Large intestine (tissue), 3 donors: ENCODE measurements at regions not wholly inside any gene's neighbourhood (a gene's known extent, or its start where the extent isn't known, plus 50 kb on each side); places are given as distances from the start of the nearest gene placed in this dataset.

Experiments used
- DNase-seq, 2 donors: peaks; one replicate each; pipeline versions ENCODE4 v3.0.0 to v3.0.0-alpha.2; 2013
- H3K27ac ChIP-seq: one replicate; pipeline ENCODE4 v1.5.1; 2013; ENCODE audit warnings: low read length
- H3K27me3 ChIP-seq: 2 replicates; pipeline ENCODE4 v1.6.1; 2013; ENCODE audit warnings: low read length; ENCODE audit not compliant: control insufficient read depth, insufficient read depth
- H3K36me3 ChIP-seq: 2 replicates; pipeline ENCODE4 v1.6.1; 2013; ENCODE audit warnings: low read length; ENCODE audit not compliant: control insufficient read depth, insufficient read depth
- H3K4me1 ChIP-seq: one replicate; pipeline ENCODE4 v1.6.1; 2013; ENCODE audit warnings: low read length; ENCODE audit not compliant: control insufficient read depth, insufficient read depth
- H3K4me3 ChIP-seq: one replicate; pipeline ENCODE4 v1.5.1; 2013; ENCODE audit warnings: low read length
- H3K9me3 ChIP-seq: one replicate; pipeline ENCODE4 v1.6.1; 2013; ENCODE audit warnings: mild to moderate bottlenecking, low read depth, low read length, moderate library complexity; ENCODE audit not compliant: control insufficient read depth
- WGBS: methylation state at CpG from one replicate; pipeline ENCODE4 v1.1.5; 2013; ENCODE audit warnings: low lambda C conversion rate; ENCODE audit not compliant: insufficient coverage; 5-methylcytosine and 5-hydroxymethylcytosine counted together

GRCh38 chr7:130897515-130898419 is 163.8 kb upstream of the KLF14 start:
- H3K9me3 ChIP-seq, result no peaks in the 10 kb centered on the region
- no peaks in the 10 kb centered on the region for H3K36me3 ChIP-seq
- WGBS, result no CpG with 5 or more reads among the region's 24 CpGs
- H3K27ac ChIP-seq, result peak overlapping the region; percentile 71
- no peak for DNase-seq
- no peaks in the 10 kb centered on the region for H3K27me3 ChIP-seq
- H3K4me3 ChIP-seq, result no peak overlapping the region
- H3K4me1 ChIP-seq, result peaks cover 52% of the 10 kb centered on the region

GRCh38 chr7:130899071-130899560 is 165.1 kb upstream of the KLF14 start:
- H3K27me3 ChIP-seq, result no peaks in the 10 kb centered on the region
- H3K27ac ChIP-seq, result peak overlapping the region; percentile 71
- no peak overlapping the region for H3K4me3 ChIP-seq
- peaks cover 56% of the 10 kb centered on the region for H3K4me1 ChIP-seq
- H3K9me3 ChIP-seq, result no peaks in the 10 kb centered on the region
- H3K36me3 ChIP-seq, result no peaks in the 10 kb centered on the region
- 18% methylated on average over 3 of the region's 11 CpGs for WGBS
- no peak for DNase-seq

GRCh38 chr7:130899638-130900401 is 165.8 kb upstream of the KLF14 start:
- Histone ChIP-seq H3K4me1 (peaks cover 55% of the 10 kb centered on the region), H3K4me3 (no peak overlapping the region), H3K36me3 (no peaks in the 10 kb centered on the region), H3K9me3 (no peaks in the 10 kb centered on the region), H3K27me3 (no peaks in the 10 kb centered on the region), H3K27ac (peak overlapping the region; percentile 71)
- 83% methylated on average over 1 of the region's 15 CpGs for WGBS
- peak; percentile 94 to 98 for DNase-seq

- peak overlapping the region; percentile 68 for H3K27ac ChIP-seq
- H3K36me3 ChIP-seq, result no peaks in the 10 kb centered on the region
- H3K27me3 ChIP-seq, result no peaks in the 10 kb centered on the region
- H3K4me3 ChIP-seq, result no peak overlapping the region
- 80% methylated on average over 1 of the region's 5 CpGs for WGBS
- H3K4me1 ChIP-seq, result peaks cover 55% of the 10 kb centered on the region
- DNase-seq, result no peak
- H3K9me3 ChIP-seq, result no peaks in the 10 kb centered on the region
Measured at GRCh38 chr7:130900471-130901076, 166.6 kb upstream of the KLF14 start.

- Histone ChIP-seq H3K27me3 (no peaks in the 10 kb centered on the region), H3K27ac (peak overlapping the region; percentile 68), H3K4me1 (peaks cover 55% of the 10 kb centered on the region), H3K9me3 (no peaks in the 10 kb centered on the region), H3K36me3 (no peaks in the 10 kb centered on the region), H3K4me3 (no peak overlapping the region)
- WGBS, result 100% methylated on average over 2 of the region's 17 CpGs
- DNase-seq, result peak in 1 of 2 donors; percentile 60
Measured at GRCh38 chr7:130901209-130901783, 167.3 kb upstream of the KLF14 start.

- no peaks in the 10 kb centered on the region for H3K27me3 ChIP-seq
- no peak for DNase-seq
- no peaks in the 10 kb centered on the region for H3K36me3 ChIP-seq
- peaks cover 44% of the 10 kb centered on the region for H3K4me1 ChIP-seq
- peak overlapping the region; percentile 26 for H3K27ac ChIP-seq
- WGBS, result no CpG with 5 or more reads among the region's 3 CpGs
- no peak overlapping the region for H3K4me3 ChIP-seq
- no peaks in the 10 kb centered on the region for H3K9me3 ChIP-seq
Measured at GRCh38 chr7:130902755-130903357, 168.8 kb upstream of the KLF14 start.

- H3K4me1 ChIP-seq, result peaks cover 38% of the 10 kb centered on the region
Measured at GRCh38 chr7:130903358-130903974, 169.5 kb upstream of the KLF14 start.

GRCh38 chr7:130904031-130904757 is 170.2 kb upstream of the KLF14 start:
- WGBS, result no CpG with 5 or more reads among the region's 9 CpGs

More at GRCh38 chr7:130903358-130903974, 169.5 kb upstream of the KLF14 start:
- Histone ChIP-seq H3K9me3 (no peaks in the 10 kb centered on the region), H3K27me3 (no peaks in the 10 kb centered on the region), H3K36me3 (no peaks in the 10 kb centered on the region), H3K4me3 (no peak overlapping the region), H3K27ac (peak overlapping the region; percentile 26)
- peak; percentile 62 to 83 for DNase-seq
- 54% methylated on average over 2 of the region's 8 CpGs for whole genome bisulfite sequencing

GRCh38 chr7:130904792-130905191 is 170.8 kb upstream of the KLF14 start:
- DNase-seq, result no peak
- Histone ChIP-seq H3K27me3 (no peaks in the 10 kb centered on the region), H3K9me3 (no peaks in the 10 kb centered on the region), H3K4me3 (no peak overlapping the region), H3K36me3 (no peaks in the 10 kb centered on the region), H3K4me1 (peaks cover 32% of the 10 kb centered on the region), H3K27ac (peak overlapping the region; percentile 26)
- no CpG with 5 or more reads among the region's 5 CpGs for WGBS

More at GRCh38 chr7:130904031-130904757, 170.2 kb upstream of the KLF14 start:
- peak; percentile 48 to 80 for DNase-seq
- H3K4me3 ChIP-seq, result no peak overlapping the region
- H3K36me3 ChIP-seq, result no peaks in the 10 kb centered on the region
- no peaks in the 10 kb centered on the region for H3K27me3 ChIP-seq
- peaks cover 32% of the 10 kb centered on the region for H3K4me1 ChIP-seq
- H3K27ac ChIP-seq, result peak overlapping the region; percentile 26
- no peaks in the 10 kb centered on the region for H3K9me3 ChIP-seq
